ENCODE measurements at regions not wholly inside any gene's neighbourhood (a gene's known extent, or its start where the extent isn't known, plus 50 kb on each side); places are given as distances from the start of the nearest gene placed in this dataset.
"Not testable (repeated sequence)": the region's sequence is repeated elsewhere in the genome, so short reads cannot be mapped to it uniquely, and the experiment has no call there.

- no peak for DNase-seq
Observed at GRCh38 chr2:176575237-176575744, 306.0 kb downstream of the MTX2 start.

- no peak for DNase-seq
Observed at GRCh38 chr2:176577054-176577453, 307.8 kb downstream of the MTX2 start.

GRCh38 chr2:176578292-176578691, 309.1 kb downstream of the MTX2 start:
- not testable (repeated sequence) for DNase-seq

- DNase-seq, result no peak
Observed at GRCh38 chr2:176579608-176580007, 310.4 kb downstream of the MTX2 start.

- DNase-seq, result no peak
Observed at GRCh38 chr2:176581557-176582165, 312.4 kb downstream of the MTX2 start.

GRCh38 chr2:176582176-176582575, 312.9 kb downstream of the MTX2 start:
- no peak for DNase-seq

- no peak for DNase-seq
Observed at GRCh38 chr2:176582990-176583481, 313.8 kb downstream of the MTX2 start.

GRCh38 chr2:176583607-176584006, 314.4 kb downstream of the MTX2 start:
- DNase-seq, result no peak

- DNase-seq, result no peak
Observed at GRCh38 chr2:176584333-176584732, 315.1 kb downstream of the MTX2 start.

GRCh38 chr2:176585291-176585690, 316.0 kb downstream of the MTX2 start:
- DNase-seq, result no peak

- DNase-seq, result no peak
Observed at GRCh38 chr2:176585791-176586190, 316.5 kb downstream of the MTX2 start.

GRCh38 chr2:176589287-176589686, 320.0 kb downstream of the MTX2 start:
- no peak for DNase-seq

GRCh38 chr2:176589825-176590440, 320.7 kb downstream of the MTX2 start:
- DNase-seq, result no peak

- no peak for DNase-seq
Observed at GRCh38 chr2:176592216-176592615, 323.0 kb downstream of the MTX2 start.

- DNase-seq, result no peak
Observed at GRCh38 chr2:176595986-176596385, 326.7 kb downstream of the MTX2 start.

GRCh38 chr2:176597916-176598315, 328.7 kb downstream of the MTX2 start:
- DNase-seq, result no peak

- DNase-seq, result no peak
Observed at GRCh38 chr2:176598351-176598750, 329.1 kb downstream of the MTX2 start.

- no peak for DNase-seq
Observed at GRCh38 chr2:176599796-176600485, 330.7 kb downstream of the MTX2 start.

GRCh38 chr2:176601066-176601465, 331.8 kb downstream of the MTX2 start:
- no peak for DNase-seq

GRCh38 chr2:176612036-176612435, 342.8 kb downstream of the MTX2 start:
- DNase-seq, result no peak

GRCh38 chr2:176612736-176613135, 343.5 kb downstream of the MTX2 start:
- DNase-seq, result no peak

GRCh38 chr2:176613323-176613987, 344.2 kb downstream of the MTX2 start:
- DNase-seq, result no peak

- no peak for DNase-seq
Observed at GRCh38 chr2:176614049-176614448, 344.8 kb downstream of the MTX2 start.

Data from NCI-H1930 (cell line).